ENCODE measurements at regions not wholly inside any gene's neighbourhood (a gene's known extent, or its start where the extent isn't known, plus 50 kb on each side); places are given as distances from the start of the nearest gene placed in this dataset.

GRCh38 chr9:86751207-86751606 lies 196.1 kb downstream of the GAS1 start:
- no peaks in the 10 kb centered on the region for H3K9me3 ChIP-seq
- no peak for TF ChIP-seq CTCF (IDR thresholded peaks at IDR 0.05)
- H3K4me1 ChIP-seq, result no peaks in the 10 kb centered on the region
- H3K27ac ChIP-seq, result no peak overlapping the region
- H3K36me3 ChIP-seq, result no peaks in the 10 kb centered on the region
- no peak overlapping the region for H3K4me3 ChIP-seq
- intact Hi-C loops (cut with DNase I), result no loop called here
- DNase-seq (ENCODE audit: low spot score in 2 of 2), result no peak
- H3K27me3 ChIP-seq, result no peaks in the 10 kb centered on the region

- H3K36me3 ChIP-seq, result no peaks in the 10 kb centered on the region
- DNase-seq (ENCODE audit: low spot score in 2 of 2), result no peak
- intact Hi-C loops (cut with DNase I), result no loop called here
- TF ChIP-seq CTCF (IDR thresholded peaks at IDR 0.05), result no peak
- no peak overlapping the region for H3K4me3 ChIP-seq
- no peak overlapping the region for H3K27ac ChIP-seq
- no peaks in the 10 kb centered on the region for H3K9me3 ChIP-seq
- no peaks in the 10 kb centered on the region for H3K4me1 ChIP-seq
- H3K27me3 ChIP-seq, result no peaks in the 10 kb centered on the region
Measured at GRCh38 chr9:86749894-86750255, 197.4 kb downstream of the GAS1 start.

GRCh38 chr9:86749161-86749893 lies 198.0 kb downstream of the GAS1 start:
- no peaks in the 10 kb centered on the region for H3K4me1 ChIP-seq
- H3K4me3 ChIP-seq, result no peak overlapping the region
- intact Hi-C loops (cut with DNase I), result no loop called here
- TF ChIP-seq CTCF (IDR thresholded peaks at IDR 0.05), result no peak
- H3K36me3 ChIP-seq, result no peaks in the 10 kb centered on the region
- DNase-seq (ENCODE audit: low spot score in 2 of 2), result no peak
- no peaks in the 10 kb centered on the region for H3K9me3 ChIP-seq
- H3K27me3 ChIP-seq, result no peaks in the 10 kb centered on the region
- H3K27ac ChIP-seq, result no peak overlapping the region

- Histone ChIP-seq H3K36me3 (no peaks in the 10 kb centered on the region), H3K9me3 (no peaks in the 10 kb centered on the region), H3K27ac (no peak overlapping the region), H3K4me1 (no peaks in the 10 kb centered on the region), H3K27me3 (no peaks in the 10 kb centered on the region), H3K4me3 (no peak overlapping the region)
- intact Hi-C loops (cut with DNase I), result no loop called here
- no peak for DNase-seq (ENCODE audit: low spot score in 2 of 2)
- no peak for TF ChIP-seq CTCF (IDR thresholded peaks at IDR 0.05)
Measured at GRCh38 chr9:86747711-86748110, 199.6 kb downstream of the GAS1 start.

GRCh38 chr9:86741311-86742208 lies 205.7 kb downstream of the GAS1 start:
- no peak overlapping the region for H3K4me3 ChIP-seq
- no peak for DNase-seq (ENCODE audit: low spot score in 2 of 2)
- no peaks in the 10 kb centered on the region for H3K27me3 ChIP-seq
- no peaks in the 10 kb centered on the region for H3K4me1 ChIP-seq
- no peaks in the 10 kb centered on the region for H3K9me3 ChIP-seq
- TF ChIP-seq CTCF (IDR thresholded peaks at IDR 0.05), result no peak
- H3K36me3 ChIP-seq, result no peaks in the 10 kb centered on the region
- H3K27ac ChIP-seq, result no peak overlapping the region
- intact Hi-C loops (cut with DNase I), result no loop called here
